Endothelial cell of umbilical vein (primary cell): ENCODE measurements at regions not wholly inside any gene's neighbourhood (a gene's known extent, or its start where the extent isn't known, plus 50 kb on each side); places are given as distances from the start of the nearest gene placed in this dataset.
"Not testable (repeated sequence)": the region's sequence is repeated elsewhere in the genome, so short reads cannot be mapped to it uniquely, and the experiment has no call there.

Experiments used
- BruUV-seq: library from RNA; stranded (reverse); fragments of 400-500 nt; replicated peaks from 2 replicates; lab custom pipeline; 2021; lab: Mats Ljungman, UMichigan
- CTCF ChIA-PET: fragments of 300-600, 350-600 bp; sonication (Branson Sonifier 250); formaldehyde crosslinking; loops from one replicate; lab custom pipeline; 2021; ENCODE audit warnings: antibody characterized with exemption, inconsistent platforms; lab: Charles Lee
- POLR2A ChIA-PET: fragments of 300-600, 350-600 bp; sonication (Branson Sonifier 250); formaldehyde crosslinking; loops from one replicate; lab custom pipeline; 2021; ENCODE audit warnings: antibody characterized with exemption, inconsistent platforms; lab: Charles Lee
- DNase-seq: peaks from one replicate; pipeline ENCODE4 v3.0.0-alpha.2; 2011; ENCODE audit warnings: low read depth, low spot score
- FAIRE-seq: peaks from 2 replicates; lab custom pipeline; 2011; peaks lifted over from hg19 to GRCh38; lab: Jason Lieb, UNC
- H2AFZ ChIP-seq: 2 replicates; pipeline ENCODE4 v1.6.0; 2012; ENCODE audit warnings: low read depth, low read length, control low read depth, inconsistent platforms
- H3K27ac ChIP-seq: 2 replicates; pipeline ENCODE4 v1.5.1; 2011; ENCODE audit warnings: low read depth, mild to moderate bottlenecking, control low read depth, low read length, moderate library complexity; ENCODE audit not compliant: insufficient read depth
- H3K27me3 ChIP-seq, 2 experiments: 2 replicates each; pipeline versions ENCODE4 v1.6.0 to v1.6.1; 2011; ENCODE audit warnings: low read length in 2 of 2, mixed read lengths in 1 of 2; ENCODE audit not compliant: control insufficient read depth in 2 of 2, insufficient read depth in 2 of 2
- H3K36me3 ChIP-seq, 2 experiments: 2 replicates in 1 of 2; 3 replicates in 1 of 2; pipeline ENCODE4 v1.5.1; 2011; ENCODE audit warnings: low read length in 2 of 2, mild to moderate bottlenecking in 1 of 2, moderate library complexity in 1 of 2; ENCODE audit not compliant: control insufficient read depth in 2 of 2, insufficient read depth in 2 of 2; ENCODE audit errors: extremely low read depth in 1 of 2
- H3K4me1 ChIP-seq: 3 replicates; pipeline ENCODE4 v1.5.1; 2011; ENCODE audit warnings: mild to moderate bottlenecking, low read length; ENCODE audit not compliant: control insufficient read depth, insufficient read depth; ENCODE audit errors: extremely low read depth
- H3K4me2 ChIP-seq: 2 replicates; pipeline ENCODE4 v1.6.1; 2011; ENCODE audit warnings: low read length, control low read depth, mixed read lengths; ENCODE audit not compliant: insufficient read depth
- H3K4me3 ChIP-seq, 3 experiments: fragments of 200-600 bp in 1 of 3; sonication (generic), shearing (Covaris generic) in 1 of 3; replicated peaks in 1 of 3; 2 replicates each; pipeline ENCODE4 v1.5.1; 2011 to 2016; ENCODE audit warnings: control low read depth in 3 of 3, low read length in 3 of 3, mild to moderate bottlenecking in 2 of 3, inconsistent platforms in 1 of 3, low read depth in 1 of 3, moderate library complexity in 1 of 3; ENCODE audit not compliant: insufficient read depth in 1 of 3
- H3K79me2 ChIP-seq: 2 replicates; pipeline ENCODE4 v1.6.0; 2012; ENCODE audit warnings: low read length, inconsistent platforms; ENCODE audit not compliant: control insufficient read depth, insufficient read depth
- H3K9ac ChIP-seq: replicated peaks from 2 replicates; pipeline ENCODE3; 2011; ENCODE audit warnings: low read length, control low read depth; ENCODE audit not compliant: insufficient read depth; ENCODE audit errors: extremely low read depth
- H3K9me1 ChIP-seq: replicated peaks from 3 replicates; pipeline ENCODE4 v1.6.0; 2011; ENCODE audit warnings: mild to moderate bottlenecking, low read length; ENCODE audit not compliant: control insufficient read depth, insufficient read depth; ENCODE audit errors: extremely low read depth
- H3K9me3 ChIP-seq: replicated peaks from 2 replicates; pipeline ENCODE4 v1.5.1; 2012; ENCODE audit warnings: low read length, inconsistent platforms; ENCODE audit not compliant: control insufficient read depth, insufficient read depth
- H4K20me1 ChIP-seq: replicated peaks from 2 replicates; pipeline ENCODE3; 2011; ENCODE audit warnings: mild to moderate bottlenecking, low read length; ENCODE audit not compliant: control insufficient read depth, insufficient read depth; ENCODE audit errors: extremely low read depth
- CTCF ChIP-seq, 2 donors: IDR thresholded peaks; 1 replicate in 1 of 2; 2 replicates in 1 of 2; pipeline ENCODE4 v1.5.1; 2011; ENCODE audit warnings: low read length in 2 of 2, mild to moderate bottlenecking in 2 of 2, moderate library complexity in 2 of 2, control low read depth in 1 of 2, inconsistent platforms in 1 of 2, low read depth in 1 of 2; ENCODE audit not compliant: insufficient read depth in 1 of 2; ENCODE audit errors: extremely low read depth in 1 of 2
- EZH2 ChIP-seq: IDR thresholded peaks from 2 replicates; pipeline ENCODE4 v1.6.1; 2012; ENCODE audit warnings: borderline replicate concordance, low read depth, mild to moderate bottlenecking, moderate library complexity, low read length, inconsistent platforms; ENCODE audit not compliant: severe bottlenecking
- FOS ChIP-seq: IDR thresholded peaks from 2 replicates; pipeline ENCODE4 v1.6.1; 2011; ENCODE audit warnings: mild to moderate bottlenecking, low read length, moderate library complexity, borderline replicate concordance; ENCODE audit not compliant: insufficient read depth
- GATA2 ChIP-seq: IDR thresholded peaks from 2 replicates; pipeline ENCODE4 v1.7.0; 2011; ENCODE audit warnings: low read depth, mild to moderate bottlenecking, moderate library complexity, mixed read lengths, low read length; ENCODE audit not compliant: insufficient read length, insufficient read depth
- MYC ChIP-seq: IDR thresholded peaks from one replicate; pipeline ENCODE4 v1.6.1; 2011; ENCODE audit warnings: mild to moderate bottlenecking, low read depth, low read length
- POLR2A ChIP-seq: IDR thresholded peaks from 2 replicates; pipeline ENCODE4 v1.6.1; 2012; ENCODE audit warnings: low read depth, mild to moderate bottlenecking, control low read depth, low read length
- POLR2AphosphoS5 ChIP-seq: IDR thresholded peaks from 2 replicates; pipeline ENCODE4 v1.6.1; 2012; ENCODE audit warnings: low read depth, mild to moderate bottlenecking, control low read depth, low read length, moderate library complexity; ENCODE audit not compliant: insufficient read depth
- dilution Hi-C: fragments of 300-500 bp; cut with MboI; formaldehyde crosslinking; loops from one replicate; pipeline ENCODE4 v1.15.0; 2019; ENCODE audit warnings: low sequenced_read_pairs; ENCODE audit not compliant: extremely low pct_ligation_motif_present
- intact Hi-C: fragments of 100-400 bp; cut with micrococcal nuclease; formaldehyde crosslinking; loops from one replicate; pipeline ENCODE4 v1.10.0; 2022

- POLR2A ChIA-PET, dilution Hi-C loops, H3K4me1 ChIP-seq, H3K27ac ChIP-seq, H3K27me3 ChIP-seq, BruUV-seq, H3K9ac ChIP-seq, CTCF ChIA-PET, H3K9me3 ChIP-seq, H2AFZ ChIP-seq, H3K36me3 ChIP-seq, intact Hi-C loops, FAIRE-seq, H3K79me2 ChIP-seq, H3K4me2 ChIP-seq, H3K4me3 ChIP-seq, H4K20me1 ChIP-seq, DNase-seq, H3K9me1 ChIP-seq: not testable (repeated sequence)
Measured at GRCh38 chrX:149420566-149420965, 84.5 kb downstream of the IDS start.

GRCh38 chrX:149398027-149398426, 107.1 kb downstream of the IDS start:
- no peaks in the 10 kb centered on the region for H4K20me1 ChIP-seq
- H3K9me3 ChIP-seq = no peaks in the 10 kb centered on the region
- no peak for DNase-seq
- H3K79me2 ChIP-seq = no peaks in the 10 kb centered on the region
- H2AFZ ChIP-seq = no peak overlapping the region
- TF ChIP-seq MYC (no peak), POLR2AphosphoS5 (no peak), POLR2A (no peak), GATA2 (no peak), CTCF (IDR thresholded peaks at IDR 0.05; ENCODE audit: extremely low read depth in 1 of 2, insufficient read depth in 1 of 2, low read depth in 1 of 2, low read length in 2 of 2) (no peak), EZH2 (no peak), FOS (no peak)
- no peak overlapping the region for H3K4me3 ChIP-seq
- intact Hi-C loops (no loop called here), dilution Hi-C loops (no loop called here)
- CTCF ChIA-PET = no interaction called here
- no peak overlapping the region for H3K9ac ChIP-seq
- no peak for FAIRE-seq
- H3K36me3 ChIP-seq = no peaks in the 10 kb centered on the region
- no peaks in the 10 kb centered on the region for H3K27me3 ChIP-seq
- no peaks in the 10 kb centered on the region for H3K4me1 ChIP-seq
- H3K27ac ChIP-seq = no peak overlapping the region
- BruUV-seq = no TSS peak
- H3K4me2 ChIP-seq = no peak overlapping the region
- POLR2A ChIA-PET = no interaction called here
- no peaks in the 10 kb centered on the region for H3K9me1 ChIP-seq
